ENCODE measurements at regions not wholly inside any gene's neighbourhood (a gene's known extent, or its start where the extent isn't known, plus 50 kb on each side); places are given as distances from the start of the nearest gene placed in this dataset.

DNA sequence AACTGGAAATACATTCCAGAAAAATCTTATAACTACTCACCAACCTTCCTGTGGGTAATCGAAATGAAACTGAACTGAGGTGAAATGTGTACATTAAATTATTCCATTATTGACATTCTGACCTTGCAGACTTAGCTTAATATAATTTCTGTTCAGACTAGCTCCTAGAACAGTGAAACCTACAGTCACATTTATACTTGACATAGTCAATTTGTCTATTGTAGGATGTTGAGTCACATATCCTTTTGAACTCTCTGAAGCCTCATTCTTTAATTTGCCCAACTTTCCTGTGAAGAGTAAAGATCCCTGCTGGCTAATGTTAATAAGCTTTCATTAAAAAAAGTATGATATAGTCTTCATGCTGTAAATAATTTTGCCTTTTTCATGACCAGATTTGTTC lies 92.0 kb upstream of the SCEL start:
- H3K27ac ChIP-seq (ENCODE audit: low read depth, low read length) = no peak overlapping the region
- H3K4me1 ChIP-seq (ENCODE audit: control insufficient read depth, insufficient read depth, low read length) = no peaks in the 10 kb centered on the region
- no peaks in the 10 kb centered on the region for H3K27me3 ChIP-seq (ENCODE audit: control insufficient read depth, insufficient read depth, low read length, poor library complexity, severe bottlenecking)
- H3K9ac ChIP-seq (ENCODE audit: extremely low read depth, low read length, poor library complexity, severe bottlenecking) = no peak overlapping the region
- no peaks in the 10 kb centered on the region for H3K36me3 Mint-ChIP-seq (ENCODE audit: low read depth)
- no peak overlapping the region for H3K4me3 Mint-ChIP-seq
- peaks cover 3% of the 10 kb centered on the region for H3K9me3 Mint-ChIP-seq
- 83% methylated on average over 1 of the region's 1 CpG; no CpG with 5 or more reads in 1 of the 2 experiments for WGBS, 2 experiments (ENCODE audit: insufficient coverage in 1 of 2, insufficient read length in 1 of 2)
- no peaks in the 10 kb centered on the region for H3K36me3 ChIP-seq (ENCODE audit: control insufficient read depth, insufficient read depth, low read length)
- no peaks in the 10 kb centered on the region for H3K27me3 Mint-ChIP-seq (ENCODE audit: insufficient read depth)
- H3K4me1 Mint-ChIP-seq = peaks cover under 1% of the 10 kb centered on the region
- no peak overlapping the region for H3K4me3 ChIP-seq (ENCODE audit: low read length)
- no peak for DNase-seq
- H3K27ac Mint-ChIP-seq = no peak overlapping the region
- H3K9me3 ChIP-seq (ENCODE audit: control insufficient read depth, low read length) = no peaks in the 10 kb centered on the region
- TF ChIP-seq, protein P1, sequence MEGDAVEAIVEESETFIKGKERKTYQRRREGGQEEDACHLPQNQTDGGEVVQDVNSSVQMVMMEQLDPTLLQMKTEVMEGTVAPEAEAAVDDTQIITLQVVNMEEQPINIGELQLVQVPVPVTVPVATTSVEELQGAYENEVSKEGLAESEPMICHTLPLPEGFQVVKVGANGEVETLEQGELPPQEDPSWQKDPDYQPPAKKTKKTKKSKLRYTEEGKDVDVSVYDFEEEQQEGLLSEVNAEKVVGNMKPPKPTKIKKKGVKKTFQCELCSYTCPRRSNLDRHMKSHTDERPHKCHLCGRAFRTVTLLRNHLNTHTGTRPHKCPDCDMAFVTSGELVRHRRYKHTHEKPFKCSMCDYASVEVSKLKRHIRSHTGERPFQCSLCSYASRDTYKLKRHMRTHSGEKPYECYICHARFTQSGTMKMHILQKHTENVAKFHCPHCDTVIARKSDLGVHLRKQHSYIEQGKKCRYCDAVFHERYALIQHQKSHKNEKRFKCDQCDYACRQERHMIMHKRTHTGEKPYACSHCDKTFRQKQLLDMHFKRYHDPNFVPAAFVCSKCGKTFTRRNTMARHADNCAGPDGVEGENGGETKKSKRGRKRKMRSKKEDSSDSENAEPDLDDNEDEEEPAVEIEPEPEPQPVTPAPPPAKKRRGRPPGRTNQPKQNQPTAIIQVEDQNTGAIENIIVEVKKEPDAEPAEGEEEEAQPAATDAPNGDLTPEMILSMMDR (conservative IDR thresholded peaks at IDR 0.05) = no peak

DNA sequence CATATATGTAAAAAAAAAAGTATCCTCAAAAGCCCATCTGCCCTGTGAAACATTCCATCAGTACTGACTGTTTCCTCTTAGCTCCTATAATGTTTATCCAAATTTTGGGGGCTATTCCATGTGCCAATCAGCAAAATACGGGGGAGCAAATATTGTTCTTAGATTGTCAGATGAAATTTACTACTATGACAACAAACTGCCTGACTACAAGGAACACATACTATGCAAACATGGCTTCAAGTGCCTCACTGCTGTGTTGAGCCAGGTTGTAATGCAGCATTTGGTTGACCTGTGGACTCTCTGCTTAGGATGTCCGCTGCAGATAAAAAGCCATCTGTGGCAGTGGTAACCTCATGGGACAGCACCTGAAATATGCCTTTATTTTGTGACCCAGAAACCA lies 98.2 kb upstream of the SCEL start:
- H3K27me3 ChIP-seq (ENCODE audit: control insufficient read depth, insufficient read depth, low read length, poor library complexity, severe bottlenecking) = no peaks in the 10 kb centered on the region
- H3K4me1 Mint-ChIP-seq = no peaks in the 10 kb centered on the region
- no peak overlapping the region for H3K27ac ChIP-seq (ENCODE audit: low read depth, low read length)
- H3K27me3 Mint-ChIP-seq (ENCODE audit: insufficient read depth) = no peaks in the 10 kb centered on the region
- no peak overlapping the region for H3K9ac ChIP-seq (ENCODE audit: extremely low read depth, low read length, poor library complexity, severe bottlenecking)
- H3K4me3 Mint-ChIP-seq = no peak overlapping the region
- H3K27ac Mint-ChIP-seq = no peak overlapping the region
- no peak overlapping the region for H3K4me3 ChIP-seq (ENCODE audit: low read length)
- H3K9me3 Mint-ChIP-seq = peaks cover 9% of the 10 kb centered on the region
- no peaks in the 10 kb centered on the region for H3K9me3 ChIP-seq (ENCODE audit: control insufficient read depth, low read length)
- no peaks in the 10 kb centered on the region for H3K36me3 Mint-ChIP-seq (ENCODE audit: low read depth)
- H3K36me3 ChIP-seq (ENCODE audit: control insufficient read depth, insufficient read depth, low read length) = no peaks in the 10 kb centered on the region
- TF ChIP-seq, protein P1 (conservative IDR thresholded peaks at IDR 0.05) = no peak
- DNase-seq = no peak
- 78 to 86% methylated on average over 1 to 2 of the region's 2 CpGs for WGBS, 2 experiments (ENCODE audit: insufficient coverage in 1 of 2, insufficient read length in 1 of 2)
- no peaks in the 10 kb centered on the region for H3K4me1 ChIP-seq (ENCODE audit: control insufficient read depth, insufficient read depth, low read length)

DNA sequence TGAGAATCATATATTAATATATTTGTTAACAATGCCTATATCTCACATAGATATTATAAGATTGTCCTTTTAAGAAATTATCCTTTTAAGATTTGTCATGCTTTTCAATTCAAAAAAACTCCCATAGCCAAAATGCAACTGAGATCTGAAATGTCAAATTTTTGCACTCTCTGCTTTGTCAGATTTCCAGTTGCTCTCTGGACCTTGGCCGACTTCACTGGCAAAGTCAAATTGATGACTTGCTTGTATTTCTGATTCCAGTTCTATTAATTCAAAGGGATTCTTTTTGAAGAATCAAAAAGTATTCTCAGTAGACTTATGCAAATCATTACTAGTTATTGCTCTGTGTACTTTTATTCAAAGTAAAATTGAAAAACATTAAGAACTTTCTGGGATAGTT lies 101.2 kb upstream of the SCEL start:
- no peaks in the 10 kb centered on the region for H3K4me1 Mint-ChIP-seq
- H3K27me3 Mint-ChIP-seq (ENCODE audit: insufficient read depth) = no peaks in the 10 kb centered on the region
- Histone ChIP-seq H3K4me1 (ENCODE audit: control insufficient read depth, insufficient read depth, low read length) (no peaks in the 10 kb centered on the region), H3K27ac (ENCODE audit: low read depth, low read length) (no peak overlapping the region), H3K36me3 (ENCODE audit: control insufficient read depth, insufficient read depth, low read length) (no peaks in the 10 kb centered on the region), H3K9me3 (ENCODE audit: control insufficient read depth, low read length) (no peaks in the 10 kb centered on the region), H3K27me3 (ENCODE audit: control insufficient read depth, insufficient read depth, low read length, poor library complexity, severe bottlenecking) (no peaks in the 10 kb centered on the region), H3K9ac (ENCODE audit: extremely low read depth, low read length, poor library complexity, severe bottlenecking) (no peak overlapping the region), H3K4me3 (ENCODE audit: low read length) (no peak overlapping the region)
- peaks cover 9% of the 10 kb centered on the region for H3K9me3 Mint-ChIP-seq
- TF ChIP-seq, protein P1 (conservative IDR thresholded peaks at IDR 0.05) = no peak
- no peaks in the 10 kb centered on the region for H3K36me3 Mint-ChIP-seq (ENCODE audit: low read depth)
- H3K4me3 Mint-ChIP-seq = no peak overlapping the region
- DNase-seq = no peak
- WGBS, 2 experiments (ENCODE audit: insufficient coverage in 1 of 2, insufficient read length in 1 of 2) = 90% methylated on average over 1 of the region's 1 CpG; no CpG with 5 or more reads in 1 of the 2 experiments
- no peak overlapping the region for H3K27ac Mint-ChIP-seq

All from endodermal cell (in vitro differentiated cells).